ENCODE measurements at regions not wholly inside any gene's neighbourhood (a gene's known extent, or its start where the extent isn't known, plus 50 kb on each side); places are given as distances from the start of the nearest gene placed in this dataset.

DNA sequence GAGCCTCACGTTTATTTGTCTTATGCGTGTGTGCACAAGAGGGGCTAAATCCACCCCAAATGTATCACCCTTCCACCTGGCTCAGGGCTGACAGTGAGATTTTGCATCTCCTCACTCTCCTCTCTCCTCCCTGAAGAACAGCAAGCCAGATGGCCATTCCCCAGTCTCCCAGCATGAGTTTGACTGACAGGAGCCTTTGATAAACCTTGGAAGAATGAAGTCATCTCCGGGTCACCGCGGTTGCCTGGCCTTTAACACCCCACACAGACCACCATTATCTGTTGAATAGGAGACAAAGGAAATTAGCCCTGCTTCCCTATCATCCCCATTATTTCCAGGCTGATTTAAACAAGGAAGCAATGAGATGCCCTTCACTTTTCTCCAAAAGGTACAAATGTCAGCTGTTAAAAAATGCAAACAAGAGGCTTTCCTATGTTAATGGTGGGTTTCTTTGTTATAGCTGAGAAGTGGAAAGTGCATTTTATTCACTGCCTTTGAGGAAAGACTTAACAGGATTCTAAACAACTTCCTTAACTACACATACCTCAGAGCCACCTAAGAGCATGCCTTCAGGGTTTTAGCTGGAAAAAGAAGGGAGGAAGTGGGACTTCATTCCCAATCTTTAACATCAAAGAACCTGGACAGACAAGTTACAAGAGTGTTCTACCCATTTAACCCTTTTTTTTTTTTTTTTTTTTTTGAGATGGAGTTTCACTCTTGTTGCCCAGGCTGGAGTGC lies 524.8 kb upstream of the ID4 start:
- no peak for TF ChIP-seq YY1 (IDR thresholded peaks at IDR 0.05; ENCODE audit: insufficient read depth, insufficient read length)
- TF ChIP-seq ZNF274 (IDR thresholded peaks at IDR 0.05; ENCODE audit: low read depth, low read length), result no peak
- TF ChIP-seq SUZ12 (IDR thresholded peaks at IDR 0.05; ENCODE audit: extremely low read depth, insufficient read depth, insufficient read length), result no peak

All from NT2/D1 (cell line).